Fibroblast of lung (primary cell): ENCODE measurements at regions not wholly inside any gene's neighbourhood (a gene's known extent, or its start where the extent isn't known, plus 50 kb on each side); places are given as distances from the start of the nearest gene placed in this dataset.

Source experiments
- CTCF ChIP-seq, 2 donors: IDR thresholded peaks in 1 of 2; conservative IDR thresholded peaks in 1 of 2; 1 replicate in 1 of 2; 2 replicates in 1 of 2; pipeline ENCODE4 v1.5.1; 2011 to 2012; ENCODE audit warnings: low read length in 2 of 2, control low read depth in 1 of 2, inconsistent platforms in 1 of 2, low read depth in 1 of 2, mild to moderate bottlenecking in 1 of 2
- EZH2 ChIP-seq: IDR thresholded peaks from 2 replicates; pipeline ENCODE4 v1.5.1; 2012; ENCODE audit warnings: low read length, control low read depth, mild to moderate bottlenecking; ENCODE audit errors: missing control alignments

GRCh38 chr1:43054961-43055360, 96.3 kb upstream of the SLC2A1 start:
- TF ChIP-seq CTCF (conservative IDR thresholded peaks at IDR 0.05 in 1 of 2, IDR thresholded peaks at IDR 0.05 in 1 of 2; ENCODE audit: low read depth in 1 of 2, low read length in 2 of 2) (no peak), EZH2 (no peak)
